ENCODE measurements at regions not wholly inside any gene's neighbourhood (a gene's known extent, or its start where the extent isn't known, plus 50 kb on each side); places are given as distances from the start of the nearest gene placed in this dataset.

GRCh38 chr4:178080312-178080711, 638.1 kb upstream of the AGA start:
- no peak for TF ChIP-seq CTCF (IDR thresholded peaks at IDR 0.05; ENCODE audit: borderline replicate concordance, extremely low read depth, insufficient read depth)
- DNase-seq, result no peak
- FAIRE-seq, result no peak
- no peaks in the 10 kb centered on the region for H3K36me3 ChIP-seq (ENCODE audit: control insufficient read depth in 2 of 3, insufficient read depth in 3 of 3, low read length in 3 of 3)
- H3K27ac ChIP-seq (ENCODE audit: low read depth in 2 of 2, low read length in 2 of 2), result no peak overlapping the region
- H3K9me3 ChIP-seq (ENCODE audit: control insufficient read depth in 2 of 3, insufficient read depth in 1 of 3, low read length in 3 of 3), result no peaks in the 10 kb centered on the region
- intact Hi-C loops (cut with DNase I), result no loop called here
- H3K27me3 ChIP-seq (ENCODE audit: control insufficient read depth, insufficient read depth, low read length), result no peaks in the 10 kb centered on the region
- no peaks in the 10 kb centered on the region for H3K4me1 ChIP-seq (ENCODE audit: control insufficient read depth in 2 of 3, insufficient read depth in 2 of 3, low read depth in 1 of 3, low read length in 3 of 3)
- H3K9ac ChIP-seq (ENCODE audit: low read length in 3 of 3), result no peak overlapping the region
- no peak overlapping the region for H3K4me3 ChIP-seq (ENCODE audit: low read length in 3 of 3)

- TF ChIP-seq CTCF (IDR thresholded peaks at IDR 0.05; ENCODE audit: borderline replicate concordance, extremely low read depth, insufficient read depth), result no peak
- H3K9me3 ChIP-seq (ENCODE audit: control insufficient read depth in 2 of 3, insufficient read depth in 1 of 3, low read length in 3 of 3), result no peaks in the 10 kb centered on the region
- H3K4me3 ChIP-seq (ENCODE audit: low read length in 3 of 3), result no peak overlapping the region
- DNase-seq, result no peak
- no peak overlapping the region for H3K9ac ChIP-seq (ENCODE audit: low read length in 3 of 3)
- H3K27me3 ChIP-seq (ENCODE audit: control insufficient read depth, insufficient read depth, low read length), result no peaks in the 10 kb centered on the region
- H3K36me3 ChIP-seq (ENCODE audit: control insufficient read depth in 2 of 3, insufficient read depth in 3 of 3, low read length in 3 of 3), result no peaks in the 10 kb centered on the region
- FAIRE-seq, result no peak
- H3K4me1 ChIP-seq (ENCODE audit: control insufficient read depth in 2 of 3, insufficient read depth in 2 of 3, low read depth in 1 of 3, low read length in 3 of 3), result no peaks in the 10 kb centered on the region
- intact Hi-C loops (cut with DNase I), result no loop called here
- no peak overlapping the region for H3K27ac ChIP-seq (ENCODE audit: low read depth in 2 of 2, low read length in 2 of 2)
Observed at GRCh38 chr4:178081176-178081575, 638.9 kb upstream of the AGA start.

- no peaks in the 10 kb centered on the region for H3K36me3 ChIP-seq (ENCODE audit: control insufficient read depth in 2 of 3, insufficient read depth in 3 of 3, low read length in 3 of 3)
- H3K27me3 ChIP-seq (ENCODE audit: control insufficient read depth, insufficient read depth, low read length), result no peaks in the 10 kb centered on the region
- H3K27ac ChIP-seq (ENCODE audit: low read depth in 2 of 2, low read length in 2 of 2), result no peak overlapping the region
- H3K4me3 ChIP-seq (ENCODE audit: low read length in 3 of 3), result no peak overlapping the region
- no peaks in the 10 kb centered on the region for H3K4me1 ChIP-seq (ENCODE audit: control insufficient read depth in 2 of 3, insufficient read depth in 2 of 3, low read depth in 1 of 3, low read length in 3 of 3)
- intact Hi-C loops (cut with DNase I), result no loop called here
- H3K9me3 ChIP-seq (ENCODE audit: control insufficient read depth in 2 of 3, insufficient read depth in 1 of 3, low read length in 3 of 3), result no peaks in the 10 kb centered on the region
- no peak for FAIRE-seq
- TF ChIP-seq CTCF (IDR thresholded peaks at IDR 0.05; ENCODE audit: borderline replicate concordance, extremely low read depth, insufficient read depth), result no peak
- DNase-seq, result no peak
- no peak overlapping the region for H3K9ac ChIP-seq (ENCODE audit: low read length in 3 of 3)
Observed at GRCh38 chr4:178081896-178082295, 639.7 kb upstream of the AGA start.

- FAIRE-seq, result no peak
- no peaks in the 10 kb centered on the region for H3K9me3 ChIP-seq (ENCODE audit: control insufficient read depth in 2 of 3, insufficient read depth in 1 of 3, low read length in 3 of 3)
- H3K27ac ChIP-seq (ENCODE audit: low read depth in 2 of 2, low read length in 2 of 2), result no peak overlapping the region
- intact Hi-C loops (cut with DNase I), result no loop called here
- H3K27me3 ChIP-seq (ENCODE audit: control insufficient read depth, insufficient read depth, low read length), result no peaks in the 10 kb centered on the region
- no peaks in the 10 kb centered on the region for H3K4me1 ChIP-seq (ENCODE audit: control insufficient read depth in 2 of 3, insufficient read depth in 2 of 3, low read depth in 1 of 3, low read length in 3 of 3)
- H3K36me3 ChIP-seq (ENCODE audit: control insufficient read depth in 2 of 3, insufficient read depth in 3 of 3, low read length in 3 of 3), result no peaks in the 10 kb centered on the region
- no peak overlapping the region for H3K9ac ChIP-seq (ENCODE audit: low read length in 3 of 3)
- DNase-seq, result no peak
- H3K4me3 ChIP-seq (ENCODE audit: low read length in 3 of 3), result no peak overlapping the region
- no peak for TF ChIP-seq CTCF (IDR thresholded peaks at IDR 0.05; ENCODE audit: borderline replicate concordance, extremely low read depth, insufficient read depth)
Observed at GRCh38 chr4:178082906-178083305, 640.7 kb upstream of the AGA start.

Data from kidney (tissue), 13 donors.